Right renal pelvis (tissue), 4 donors: ENCODE measurements at regions not wholly inside any gene's neighbourhood (a gene's known extent, or its start where the extent isn't known, plus 50 kb on each side); places are given as distances from the start of the nearest gene placed in this dataset.

ENCODE experiments used
- DNase-seq, 4 donors: peaks; one replicate each; pipeline ENCODE4 v3.0.0-alpha.2; 2013; ENCODE audit warnings: low read depth in 4 of 4, low spot score in 3 of 4, missing footprints in 1 of 4

DNA sequence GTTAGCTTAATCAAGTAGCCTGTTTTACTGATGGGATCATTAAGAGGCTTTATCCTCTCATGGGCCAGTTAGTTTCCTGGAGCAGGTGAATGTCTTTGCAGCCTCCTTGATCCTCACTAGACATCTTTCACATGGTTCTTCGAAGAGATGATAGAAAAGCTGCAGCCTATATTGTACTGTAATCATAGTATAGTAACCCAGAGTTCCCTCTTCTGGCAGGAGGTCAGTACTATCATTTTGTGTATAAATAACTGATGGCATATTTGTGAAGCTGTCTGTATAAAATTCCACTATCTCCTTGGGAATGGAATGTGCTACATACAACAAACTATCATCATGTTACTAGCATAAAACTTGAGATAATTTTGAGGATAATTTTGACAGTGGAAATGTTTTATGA, 123.8 kb upstream of the PRPS1L1 start:
- no peak for DNase-seq

DNA sequence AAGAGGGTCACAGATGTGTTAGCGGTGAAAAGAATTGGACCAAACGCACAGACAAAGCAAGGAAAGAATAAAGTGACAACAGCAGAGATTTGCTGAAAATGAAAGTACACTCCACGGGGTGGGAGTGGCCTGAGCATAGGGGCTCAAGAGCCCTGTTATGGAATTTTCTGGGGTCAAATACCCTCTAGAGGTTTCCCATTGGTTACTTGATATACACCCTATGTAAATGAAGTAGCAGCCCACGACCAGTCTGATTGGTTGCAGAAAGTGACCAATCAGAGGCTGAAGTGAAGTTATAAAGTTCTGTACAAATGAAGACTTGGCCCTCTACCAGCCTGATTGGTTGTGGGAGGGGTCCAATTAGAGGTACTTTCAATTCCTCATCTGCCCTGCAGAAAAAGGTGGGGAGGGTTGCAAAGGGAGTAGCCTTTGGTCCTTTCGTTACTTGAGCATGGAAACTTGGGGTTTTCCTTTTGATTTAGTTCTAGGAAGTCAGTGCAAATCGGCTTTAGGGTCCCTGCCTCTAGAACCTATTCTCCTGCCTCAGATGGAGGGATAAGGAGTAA, 125.6 kb upstream of the PRPS1L1 start:
- no peak for DNase-seq

DNA sequence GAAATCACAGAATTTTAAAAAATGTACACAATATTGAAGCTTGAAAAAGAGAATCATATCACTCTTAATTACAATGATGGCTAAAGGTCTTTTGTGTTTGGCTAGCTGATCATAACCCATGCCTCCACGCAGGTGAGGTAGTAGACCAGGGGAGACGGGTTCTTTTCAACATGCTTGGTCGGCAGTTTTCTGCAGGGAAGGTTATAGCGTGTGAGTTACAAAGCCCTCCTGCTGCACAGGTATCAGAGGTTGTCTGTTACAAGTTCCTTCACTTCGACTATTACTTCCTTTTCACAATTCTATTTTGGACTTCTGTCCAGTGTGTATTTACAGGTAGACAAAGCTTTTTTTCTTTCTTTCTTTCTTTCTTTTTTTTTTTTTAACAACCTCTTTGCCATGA, 127.1 kb upstream of the PRPS1L1 start:
- no peak for DNase-seq

DNA sequence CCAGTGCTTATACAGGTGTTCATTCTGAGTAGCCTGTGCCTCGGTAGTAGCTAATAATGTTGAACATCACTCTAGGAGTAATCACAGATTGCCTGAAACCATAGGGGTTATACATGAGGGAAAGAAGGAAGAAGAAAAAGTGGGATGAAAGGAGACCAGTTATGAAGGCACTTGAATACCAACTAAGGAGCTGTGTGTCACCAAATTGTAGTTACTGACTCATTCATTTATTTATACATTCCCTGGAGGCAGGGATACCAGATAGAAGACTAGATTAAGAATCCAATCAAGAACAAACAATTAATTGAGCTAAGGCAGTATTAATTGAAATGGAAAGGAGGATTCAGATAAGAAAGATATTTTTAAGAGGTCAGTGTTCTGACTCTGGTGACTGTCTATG, 129.6 kb upstream of the PRPS1L1 start:
- no peak for DNase-seq

DNA sequence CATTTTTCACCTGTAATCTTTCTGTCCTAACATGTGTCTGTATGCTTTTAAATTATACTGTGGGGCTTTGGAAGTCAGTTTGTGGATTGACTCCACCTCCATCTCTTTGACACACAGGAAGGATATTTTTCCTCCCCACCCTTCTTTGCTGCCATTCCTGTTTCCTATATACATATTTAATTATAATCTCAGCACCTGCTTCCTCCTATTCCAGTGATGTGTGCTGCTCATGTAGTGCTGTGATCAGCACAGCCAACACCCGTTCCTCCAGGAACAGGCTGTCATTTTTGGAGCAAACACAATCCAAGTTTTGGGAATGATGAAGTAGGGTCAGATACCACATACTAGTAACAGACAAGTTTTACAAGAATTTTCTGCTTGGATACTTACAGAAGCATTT, 135.0 kb upstream of the PRPS1L1 start:
- DNase-seq: no peak

DNA sequence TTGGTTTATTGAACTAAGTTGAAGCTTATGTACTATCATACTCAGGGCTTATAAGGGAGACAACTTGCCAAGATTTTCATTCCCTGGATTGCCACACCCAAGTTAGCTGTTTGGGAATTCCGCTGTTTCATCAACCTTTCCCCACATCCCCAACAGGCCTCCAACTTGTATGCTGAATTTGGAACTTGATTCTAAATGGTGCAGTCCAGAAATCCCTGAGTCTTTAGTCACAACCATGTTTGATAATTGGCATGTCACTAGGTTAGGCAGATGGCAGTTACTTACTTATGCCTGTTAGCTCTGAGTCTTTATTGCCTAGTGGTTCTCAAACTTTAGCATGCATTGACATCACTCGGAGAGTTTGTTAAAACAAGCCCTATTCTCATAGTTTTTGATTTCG, 135.4 kb upstream of the PRPS1L1 start:
- DNase-seq: no peak

DNA sequence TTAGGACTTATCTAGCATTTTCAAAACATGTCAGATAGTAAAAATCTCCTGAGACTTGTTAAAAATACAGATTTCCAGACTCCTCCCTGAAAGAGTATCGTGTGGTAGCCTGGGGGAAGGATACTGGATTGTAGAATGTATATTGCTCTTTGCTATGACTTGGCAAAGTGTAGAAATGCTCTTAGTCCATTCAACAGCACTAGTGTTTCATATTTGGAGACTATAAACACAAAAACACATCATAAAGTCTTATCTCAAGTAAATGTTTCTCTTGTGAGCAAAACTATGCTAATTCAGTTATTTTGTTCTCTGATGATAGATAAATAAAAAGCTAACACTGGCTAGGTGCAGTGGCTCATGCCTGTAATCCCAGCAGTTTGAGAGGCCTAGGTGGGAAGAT, 137.5 kb upstream of the PRPS1L1 start:
- no peak for DNase-seq

DNA sequence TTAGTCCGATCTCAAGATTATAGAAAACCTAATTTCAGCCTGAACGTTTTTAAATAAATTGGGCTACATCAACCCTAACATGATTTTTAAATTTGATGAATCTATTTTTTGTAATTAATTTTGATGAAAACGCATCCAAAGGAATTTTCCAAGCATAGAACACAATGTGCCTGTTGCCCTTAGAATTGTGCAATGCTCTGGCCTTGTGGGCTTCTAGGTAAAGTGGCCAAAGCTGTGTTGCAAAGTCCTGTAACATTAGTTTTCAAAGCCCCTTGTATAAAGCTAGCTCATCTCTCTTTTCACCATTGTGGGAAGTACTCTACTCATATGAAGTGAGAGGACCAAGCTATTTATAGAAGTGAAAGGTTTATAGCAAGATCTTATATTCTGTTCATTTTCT, 138.4 kb upstream of the PRPS1L1 start:
- no peak for DNase-seq

DNA sequence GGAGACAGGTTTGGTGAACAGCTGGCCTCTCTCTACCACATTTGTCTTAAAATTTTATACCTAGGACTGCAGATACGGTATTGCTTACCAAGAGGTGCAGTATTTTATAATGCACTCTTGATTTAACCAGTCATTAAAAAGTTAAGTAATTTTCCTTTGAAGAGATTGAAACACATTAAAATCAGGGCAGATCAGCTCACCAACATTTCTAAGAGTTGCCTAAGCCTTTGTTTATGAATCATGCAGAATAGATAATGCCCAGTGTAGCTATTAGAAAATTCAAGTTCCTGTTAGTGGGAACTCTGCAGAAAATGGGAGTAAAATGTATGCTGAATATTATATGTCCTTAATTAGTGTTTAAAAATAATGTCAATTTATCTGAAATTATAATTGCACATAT, 140.2 kb upstream of the PRPS1L1 start:
- no peak for DNase-seq

DNA sequence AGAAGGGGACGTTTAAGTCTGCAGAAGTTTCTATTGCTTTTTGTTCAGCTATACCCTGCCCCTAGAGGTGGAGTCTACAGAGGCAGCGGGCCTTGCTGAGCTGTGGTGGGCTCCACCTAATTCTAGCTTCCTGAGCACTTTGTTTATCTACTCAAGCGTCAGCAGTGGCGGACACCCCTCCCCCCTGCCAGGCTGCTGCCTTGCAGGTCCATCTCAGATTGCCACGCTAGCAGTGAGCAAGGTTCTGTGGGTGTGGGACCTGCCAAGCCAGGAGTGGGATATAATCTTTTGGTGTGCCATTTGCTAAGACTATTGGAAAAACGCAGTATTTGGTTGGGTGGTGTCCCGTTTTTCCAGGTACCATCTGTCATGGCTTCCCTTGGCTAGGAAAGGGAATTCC, 147.3 kb upstream of the PRPS1L1 start:
- DNase-seq: no peak

DNA sequence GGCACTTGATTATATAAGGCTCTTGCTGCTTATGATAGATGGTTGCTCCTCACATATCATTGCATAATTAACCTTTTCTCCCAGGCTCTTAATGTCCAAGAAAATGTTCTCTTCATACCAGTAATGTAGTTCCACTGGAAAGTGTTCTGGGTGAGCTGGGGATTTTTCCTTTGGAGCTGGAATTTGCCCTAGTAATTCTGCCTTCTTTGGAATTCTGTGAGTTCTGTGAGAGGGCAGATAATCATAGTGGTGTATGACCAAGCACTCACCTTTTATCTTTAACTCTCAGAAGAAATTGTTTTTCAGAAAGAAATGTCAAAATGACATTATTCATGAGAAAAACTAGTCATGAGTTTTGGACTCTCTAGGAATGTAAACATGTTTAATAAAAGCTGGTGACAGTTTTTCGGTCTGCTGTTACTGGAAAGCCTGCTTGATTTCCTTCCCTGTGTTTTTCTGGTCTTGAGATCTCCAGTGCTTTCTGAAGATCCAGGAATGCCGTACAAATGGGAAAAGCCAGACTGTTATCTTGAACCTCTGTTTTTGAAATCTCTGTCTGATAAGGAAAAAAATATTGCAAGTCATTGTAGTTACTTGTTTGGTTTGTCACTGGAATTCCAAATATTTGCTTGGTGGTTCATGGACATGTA, 148.3 kb upstream of the PRPS1L1 start:
- DNase-seq: no peak

DNA sequence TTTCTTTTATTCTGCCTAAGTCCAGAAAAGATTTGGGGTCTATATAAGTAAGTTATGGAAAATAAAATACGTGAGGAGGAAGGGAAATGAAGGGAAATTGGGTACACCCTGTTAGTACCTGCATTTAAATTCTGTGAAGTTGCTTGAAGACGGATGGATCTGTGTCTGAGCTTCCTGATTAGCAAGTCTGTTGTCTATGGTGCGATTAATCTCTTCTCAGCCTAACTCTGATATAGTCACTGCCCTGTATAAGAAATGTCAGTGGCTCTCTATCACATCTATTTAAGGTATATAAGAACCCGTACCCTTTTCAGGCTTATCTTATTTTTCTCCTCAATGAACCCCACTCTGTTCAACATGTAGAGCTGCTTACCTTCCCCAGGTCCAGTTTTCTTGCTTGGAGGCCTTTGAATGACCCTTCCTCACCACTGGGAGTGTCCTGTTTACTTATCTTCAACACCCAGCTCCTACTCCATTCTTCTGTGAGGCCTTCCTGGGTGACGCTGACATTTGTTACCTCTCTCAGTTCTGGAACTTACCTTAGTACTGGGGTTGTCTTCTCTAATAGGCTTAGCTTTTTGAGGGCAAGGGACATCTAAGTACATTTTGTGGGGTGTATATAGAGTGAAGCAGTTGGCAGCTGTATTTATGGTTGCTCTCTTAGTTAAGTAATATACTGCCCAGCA, 149.6 kb upstream of the PRPS1L1 start:
- no peak for DNase-seq

DNA sequence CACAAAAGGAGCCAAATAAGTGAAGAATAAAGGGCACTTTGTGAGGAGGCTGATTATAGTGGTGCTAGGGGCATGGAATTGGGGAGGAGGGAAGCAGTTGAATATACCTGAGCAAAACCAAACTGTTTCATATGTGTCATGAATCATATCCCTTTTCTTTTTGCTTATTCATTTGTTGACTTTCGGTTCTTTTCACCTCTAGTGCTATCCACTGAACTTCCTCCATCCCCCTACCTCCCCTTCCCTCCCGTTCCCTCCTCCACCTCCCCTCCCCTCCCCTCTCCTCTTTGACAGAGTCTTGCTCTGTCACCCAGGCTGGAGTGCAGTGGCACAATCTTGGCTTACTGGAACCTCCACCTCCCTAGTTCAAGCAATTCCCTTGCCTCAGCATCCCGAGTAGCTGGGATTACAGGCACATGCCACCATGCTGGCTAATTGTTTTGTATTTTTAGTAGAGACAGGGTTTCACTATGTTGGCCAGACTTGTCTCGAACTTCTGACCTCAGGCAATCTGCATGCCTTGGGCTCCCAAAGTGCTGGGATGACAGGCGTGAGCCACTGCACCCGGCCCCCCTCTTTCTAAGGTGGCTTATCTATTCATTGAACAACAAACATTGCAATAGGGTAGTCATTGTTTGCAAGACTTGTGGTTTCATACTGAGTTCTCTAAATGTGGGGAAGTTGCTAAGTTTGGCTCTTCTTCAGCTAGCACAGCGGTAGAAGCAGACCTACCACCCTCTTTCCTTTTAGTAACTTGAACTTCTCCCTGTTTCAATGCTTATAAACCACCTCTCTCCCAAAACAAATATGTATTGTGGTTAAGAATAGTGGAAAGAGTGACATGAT, 150.4 kb upstream of the PRPS1L1 start:
- no peak for DNase-seq

DNA sequence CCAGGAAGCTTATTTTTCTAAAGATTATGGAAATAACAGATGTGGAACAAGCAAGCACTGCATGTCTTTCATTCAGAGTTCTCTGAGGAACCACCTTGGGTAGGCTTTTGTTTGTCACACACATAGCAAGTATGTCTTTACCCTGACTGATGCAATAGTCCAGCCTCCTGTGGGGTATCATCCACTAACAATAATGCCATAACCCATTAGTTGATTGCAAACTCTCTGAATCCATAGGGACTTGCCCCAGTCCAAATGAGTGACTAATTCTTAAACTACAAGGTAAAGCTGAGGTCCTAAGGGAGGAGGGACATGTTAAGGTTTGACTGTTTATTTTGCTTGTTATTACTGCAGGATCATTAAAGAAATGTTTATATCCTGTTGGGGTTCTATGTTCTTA, 151.4 kb upstream of the PRPS1L1 start:
- DNase-seq: no peak

DNA sequence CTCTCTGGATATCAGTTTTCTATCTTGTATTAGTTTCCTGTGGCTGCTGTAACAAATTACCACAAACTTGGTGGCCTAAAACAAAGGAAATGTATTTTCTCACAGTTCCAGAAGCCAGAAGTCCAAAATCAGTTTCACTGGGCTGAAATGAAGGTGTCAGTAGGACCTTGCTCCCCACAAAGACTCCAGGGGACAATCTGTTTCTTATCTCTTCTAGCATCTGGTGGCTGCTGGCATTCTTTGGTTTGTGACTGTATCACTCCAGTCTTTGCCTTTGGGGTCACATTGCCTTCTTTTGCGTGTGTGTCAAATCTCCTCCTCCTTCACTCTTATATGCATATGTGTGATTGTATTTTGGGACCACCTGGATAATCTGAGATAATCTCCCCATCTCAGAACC, 153.0 kb upstream of the PRPS1L1 start:
- DNase-seq: no peak

DNA sequence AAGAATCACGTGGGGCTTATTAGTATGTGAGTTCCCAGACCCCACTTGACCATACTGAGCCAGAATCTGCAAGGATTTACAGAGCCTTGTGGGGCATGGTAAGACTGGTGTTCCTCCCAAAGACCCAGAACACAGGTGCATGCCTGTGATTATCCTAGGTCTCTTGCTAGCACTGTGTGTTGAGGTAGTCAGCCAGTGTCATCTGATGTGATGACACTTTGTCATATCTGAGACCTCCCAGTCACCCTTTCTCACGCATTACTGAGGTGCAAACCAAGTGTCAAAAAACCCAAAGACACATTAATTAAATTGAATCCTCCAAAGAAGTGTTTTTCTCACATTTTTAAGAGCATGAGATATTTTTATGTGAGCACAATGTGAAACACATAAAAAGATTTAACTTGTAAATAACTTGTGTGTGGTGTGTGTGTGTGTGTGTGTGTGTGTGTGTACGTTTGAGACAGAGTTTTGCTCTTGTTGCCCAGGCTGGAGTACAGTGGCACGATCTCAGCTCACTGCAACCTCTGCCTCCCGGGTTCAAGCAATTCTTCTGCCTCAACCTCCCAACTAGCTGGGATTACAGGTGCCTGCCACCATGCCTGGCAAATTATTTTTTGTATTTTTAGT, 162.0 kb upstream of the PRPS1L1 start:
- no peak for DNase-seq

DNA sequence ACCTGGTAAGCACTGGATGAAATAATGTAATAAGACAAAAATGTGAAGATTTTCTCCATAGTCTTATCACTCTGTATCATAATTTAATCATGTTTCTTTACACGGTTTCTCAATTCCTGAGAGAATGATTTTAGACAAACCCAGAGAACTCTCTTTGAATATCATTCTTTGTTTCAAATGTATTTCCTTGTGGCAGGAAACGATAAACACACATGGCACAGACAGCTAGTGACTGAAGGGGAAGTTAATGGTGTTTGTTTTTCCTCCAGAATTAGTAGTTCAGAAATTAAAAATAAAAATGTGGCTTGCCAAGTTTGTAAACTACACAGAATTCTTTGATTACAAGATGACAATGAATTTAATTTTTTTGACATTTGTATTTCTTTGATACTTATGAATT, 163.7 kb upstream of the PRPS1L1 start:
- no peak for DNase-seq

DNA sequence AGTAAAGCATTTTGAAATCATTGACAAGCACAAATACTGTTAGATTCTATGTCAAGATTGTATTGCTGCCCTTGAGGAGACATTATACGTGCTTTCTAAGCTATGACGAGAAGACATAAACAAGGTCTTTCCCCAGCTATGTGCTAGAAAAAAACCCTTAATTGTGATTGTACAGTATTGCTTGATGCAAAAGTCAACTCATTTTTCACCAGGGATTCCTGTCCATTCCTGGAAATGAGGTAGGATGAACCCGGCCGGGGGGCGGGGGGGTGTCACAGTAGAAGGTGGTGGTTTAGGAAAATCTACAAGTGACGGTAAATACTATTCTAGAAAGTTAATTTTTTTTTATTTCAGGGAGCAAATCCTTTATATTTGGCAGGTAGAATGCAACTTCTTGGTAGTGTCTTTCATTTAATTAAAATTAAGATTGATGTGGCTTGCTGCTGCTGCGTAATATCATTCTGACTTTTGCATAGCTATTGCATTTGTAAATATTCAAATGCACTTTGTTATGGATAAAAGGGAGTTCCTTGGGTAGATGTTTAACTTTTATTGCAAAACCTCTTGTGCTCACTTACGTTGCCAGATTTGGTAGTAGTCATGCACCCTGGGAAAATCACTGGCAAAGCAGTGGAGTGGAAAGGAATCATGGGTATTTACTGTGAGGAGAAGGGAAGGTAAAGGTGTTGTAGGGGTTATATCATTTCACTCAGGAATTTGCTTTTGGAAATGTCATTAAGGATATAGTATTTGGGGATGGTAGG, 164.4 kb upstream of the PRPS1L1 start:
- no peak for DNase-seq

DNA sequence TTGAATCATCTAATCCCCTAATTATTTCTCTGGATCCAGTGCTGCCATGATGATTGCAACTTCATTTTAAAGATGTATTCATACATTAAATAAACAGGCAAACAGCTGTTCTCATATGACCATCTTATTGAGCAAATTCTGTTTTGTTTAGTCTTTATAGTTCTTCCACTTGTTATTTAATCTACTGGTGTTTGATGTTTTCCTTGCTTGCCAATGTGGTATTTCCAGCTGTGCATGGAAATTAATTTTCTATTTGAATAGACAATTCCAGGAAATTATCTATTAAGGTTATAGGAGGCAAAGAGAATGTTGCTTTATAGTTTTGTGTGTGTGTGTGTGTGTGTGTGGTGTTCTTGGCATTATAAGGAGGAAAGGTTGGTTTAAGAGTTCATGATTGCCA, 167.0 kb upstream of the PRPS1L1 start:
- DNase-seq: no peak

DNA sequence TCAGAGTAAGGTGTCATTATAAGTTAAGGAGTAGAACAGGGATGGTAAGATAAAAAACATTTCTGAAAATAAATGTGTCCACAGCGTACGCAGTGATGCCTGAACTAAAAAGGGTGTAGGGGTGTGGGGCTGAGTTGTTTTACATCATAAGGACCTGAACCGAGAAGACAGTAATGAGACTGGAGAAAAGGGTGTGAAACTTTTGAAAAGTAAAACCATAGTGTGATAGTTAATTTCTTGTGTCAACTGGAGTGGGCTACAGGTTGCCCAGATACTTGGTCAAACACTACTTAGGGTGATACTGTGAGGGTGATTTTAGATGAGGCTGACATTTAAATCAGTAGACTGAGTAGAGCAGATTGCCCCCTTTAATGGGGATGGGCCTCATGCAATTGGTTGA, 169.0 kb upstream of the PRPS1L1 start:
- no peak for DNase-seq
